Fibroblast of gingiva (primary cell): ENCODE measurements at regions not wholly inside any gene's neighbourhood (a gene's known extent, or its start where the extent isn't known, plus 50 kb on each side); places are given as distances from the start of the nearest gene placed in this dataset.

Experiments
- DNase-seq: peaks from one replicate; pipeline ENCODE4 v3.0.0-alpha.2; 2011; ENCODE audit warnings: low read depth

DNA sequence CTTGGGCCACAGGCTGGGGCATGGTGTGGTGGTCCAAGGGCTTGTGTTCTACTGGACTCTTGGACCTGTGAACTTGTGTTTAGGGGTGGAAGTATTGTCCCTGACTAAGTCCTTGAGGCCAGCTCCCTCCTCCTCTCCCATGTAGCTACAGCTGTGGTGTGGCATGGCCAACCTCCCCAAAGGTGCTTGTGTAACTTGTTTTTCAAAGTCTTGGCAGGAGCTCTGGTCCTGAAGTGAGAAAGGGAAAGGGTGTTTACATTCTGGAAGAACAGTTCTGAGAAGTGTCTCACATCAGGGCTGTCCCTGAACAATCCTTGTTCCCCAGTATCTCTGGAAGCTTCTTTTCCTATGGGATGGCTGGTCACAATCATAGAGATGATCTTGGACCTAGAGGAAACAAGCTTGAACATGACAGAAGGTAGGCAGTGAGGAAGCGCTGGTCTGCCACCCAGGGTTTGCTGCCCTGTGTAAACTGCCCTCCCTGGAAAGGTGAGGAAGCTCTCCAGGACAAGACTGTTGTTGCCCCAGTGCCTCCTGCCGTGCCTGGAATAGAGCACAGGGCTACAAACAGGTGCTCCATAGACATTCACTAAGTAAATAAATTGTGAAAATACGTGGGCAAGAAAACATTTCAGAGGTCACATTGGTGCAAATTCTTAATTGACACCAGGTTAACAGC is 64.6 kb upstream of the KLF9 start:
- DNase-seq: peak; percentile 87

DNA sequence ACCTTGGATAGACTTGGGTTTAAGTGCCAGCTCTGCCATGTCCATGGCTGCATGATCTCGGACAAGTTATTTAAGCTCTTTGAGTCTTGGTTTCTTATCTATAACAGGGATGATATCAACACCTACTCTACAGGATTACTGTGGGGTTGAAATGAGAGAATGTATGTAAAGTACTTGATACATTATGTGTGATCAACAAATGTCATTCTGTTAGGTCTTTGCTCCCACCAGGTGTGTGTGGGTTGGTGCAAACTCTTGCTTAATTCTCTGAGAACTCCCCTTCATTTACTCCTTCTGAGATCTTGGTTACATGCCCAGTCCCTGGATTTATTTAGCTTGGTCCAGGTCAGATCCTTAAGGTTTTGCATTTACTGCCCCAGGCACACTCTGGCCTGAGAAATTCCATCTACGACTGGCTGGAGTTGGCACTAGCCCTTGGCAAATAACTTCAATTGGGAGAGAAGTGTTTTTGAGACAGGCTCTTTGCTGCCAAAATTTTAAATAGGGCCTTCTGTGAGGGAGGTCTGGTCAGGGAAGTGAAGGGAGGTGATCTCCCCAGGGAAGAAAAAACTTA is 63.5 kb upstream of the KLF9 start:
- peak; percentile 62 for DNase-seq

DNA sequence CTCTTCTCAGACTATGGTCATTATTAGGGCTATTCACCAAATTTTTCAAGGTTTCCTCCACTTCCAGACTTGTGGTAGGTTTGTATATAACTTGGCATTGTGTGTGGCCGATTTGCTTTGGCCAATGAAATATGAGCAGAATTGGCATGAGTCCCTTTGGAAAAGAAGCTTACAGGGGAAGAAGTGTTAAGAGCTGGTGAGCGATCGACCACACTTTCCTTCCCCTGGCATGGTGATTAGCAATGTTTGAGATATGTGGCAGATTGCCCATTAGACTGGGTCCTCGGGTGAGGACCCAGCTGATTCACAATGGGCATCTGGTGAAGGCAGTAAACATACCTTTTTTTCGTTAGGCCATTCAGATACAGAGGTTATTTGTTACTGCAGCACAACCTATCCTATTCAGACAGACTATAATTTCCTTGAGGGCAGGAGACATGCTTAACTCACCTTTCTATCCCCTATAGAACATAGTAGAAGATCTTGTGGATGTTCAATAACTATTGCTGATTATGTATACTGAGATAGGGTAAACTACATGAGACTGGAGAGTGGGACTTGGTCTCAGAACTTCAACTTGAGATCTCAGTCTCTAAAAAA is 62.8 kb upstream of the KLF9 start:
- peak; percentile 68 for DNase-seq

DNA sequence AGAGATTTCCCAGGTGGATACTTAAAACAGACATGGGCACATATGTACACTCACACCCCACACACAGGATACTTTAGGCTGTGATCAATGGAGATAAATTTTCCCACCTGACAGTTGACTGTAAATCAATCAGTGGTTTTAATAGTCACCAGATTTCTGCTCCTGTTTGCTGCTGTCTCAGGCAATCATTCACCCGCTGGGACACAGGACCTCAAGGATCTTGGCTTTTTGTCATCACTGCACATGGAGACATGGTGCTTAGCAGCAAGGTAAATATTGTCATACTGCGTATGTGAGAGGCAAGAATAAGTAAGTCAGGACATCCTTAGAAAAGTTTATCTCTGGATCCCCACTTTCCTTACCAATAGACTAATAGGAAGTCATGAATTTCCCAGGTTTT is 60.8 kb upstream of the KLF9 start:
- DNase-seq: peak; percentile 56

DNA sequence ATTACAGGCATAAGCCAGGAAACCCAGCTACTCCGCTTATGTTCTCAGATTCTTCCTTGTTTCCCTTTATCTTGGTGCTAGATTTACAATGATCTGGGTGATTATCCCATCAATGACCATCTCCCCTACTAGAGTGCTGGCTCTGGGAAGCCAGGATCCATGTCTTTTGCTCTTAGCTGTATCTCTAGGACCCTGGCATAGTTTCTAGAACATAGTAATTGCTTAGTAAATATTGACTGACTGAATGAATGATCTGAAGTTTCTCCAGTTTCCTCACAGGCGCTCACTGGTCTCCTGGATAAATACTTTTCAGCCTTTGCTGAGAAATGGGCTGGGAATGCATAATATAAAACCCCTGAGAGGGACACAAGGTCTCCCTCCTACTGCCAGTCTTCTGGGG is 60.0 kb upstream of the KLF9 start:
- DNase-seq: no peak

DNA sequence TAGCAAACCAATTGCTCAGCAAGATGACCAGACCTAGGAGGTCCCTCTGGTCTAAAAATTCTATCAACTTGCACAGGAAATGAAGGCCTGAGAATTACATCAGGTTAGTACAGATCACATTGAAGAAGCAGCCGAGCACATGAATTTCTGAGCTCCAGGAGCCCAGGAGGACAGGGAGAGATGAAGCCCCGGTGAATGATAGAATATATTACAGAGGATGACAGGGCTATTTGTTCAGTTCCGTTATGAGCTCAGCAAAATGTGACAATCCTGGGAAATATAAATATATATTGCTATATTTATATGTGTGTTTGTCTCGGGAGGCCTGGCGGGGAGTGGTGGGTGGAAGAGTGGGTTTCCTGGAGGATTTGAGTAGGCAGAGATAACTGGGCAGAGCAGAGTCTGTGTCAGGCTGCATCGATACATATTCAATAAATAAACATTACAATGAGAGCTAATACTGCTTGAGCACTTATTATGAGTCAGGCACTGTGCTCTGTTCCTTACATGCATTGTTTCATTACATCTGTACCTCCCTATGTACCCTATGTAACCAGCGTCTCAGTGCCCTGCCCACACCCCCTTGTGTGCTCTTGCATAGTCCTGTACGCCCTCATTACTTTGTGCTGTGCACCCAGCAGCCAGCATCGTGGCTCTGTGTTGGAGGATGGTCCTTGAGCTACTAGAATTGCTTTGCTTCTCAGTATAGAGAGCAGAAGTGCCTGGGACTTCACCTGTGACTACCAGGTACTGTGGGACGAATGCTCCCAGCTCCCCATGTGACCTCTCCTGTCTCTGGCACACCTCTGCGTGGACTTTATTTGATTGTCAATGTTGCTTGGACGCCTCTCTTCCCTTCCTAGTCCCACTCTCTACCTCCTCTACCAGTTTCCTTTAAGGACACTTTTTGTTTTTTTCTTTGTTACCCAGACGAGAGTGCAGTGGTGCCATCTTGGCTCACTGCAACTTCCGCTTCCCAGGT is 58.1 kb upstream of the KLF9 start:
- no peak for DNase-seq

DNA sequence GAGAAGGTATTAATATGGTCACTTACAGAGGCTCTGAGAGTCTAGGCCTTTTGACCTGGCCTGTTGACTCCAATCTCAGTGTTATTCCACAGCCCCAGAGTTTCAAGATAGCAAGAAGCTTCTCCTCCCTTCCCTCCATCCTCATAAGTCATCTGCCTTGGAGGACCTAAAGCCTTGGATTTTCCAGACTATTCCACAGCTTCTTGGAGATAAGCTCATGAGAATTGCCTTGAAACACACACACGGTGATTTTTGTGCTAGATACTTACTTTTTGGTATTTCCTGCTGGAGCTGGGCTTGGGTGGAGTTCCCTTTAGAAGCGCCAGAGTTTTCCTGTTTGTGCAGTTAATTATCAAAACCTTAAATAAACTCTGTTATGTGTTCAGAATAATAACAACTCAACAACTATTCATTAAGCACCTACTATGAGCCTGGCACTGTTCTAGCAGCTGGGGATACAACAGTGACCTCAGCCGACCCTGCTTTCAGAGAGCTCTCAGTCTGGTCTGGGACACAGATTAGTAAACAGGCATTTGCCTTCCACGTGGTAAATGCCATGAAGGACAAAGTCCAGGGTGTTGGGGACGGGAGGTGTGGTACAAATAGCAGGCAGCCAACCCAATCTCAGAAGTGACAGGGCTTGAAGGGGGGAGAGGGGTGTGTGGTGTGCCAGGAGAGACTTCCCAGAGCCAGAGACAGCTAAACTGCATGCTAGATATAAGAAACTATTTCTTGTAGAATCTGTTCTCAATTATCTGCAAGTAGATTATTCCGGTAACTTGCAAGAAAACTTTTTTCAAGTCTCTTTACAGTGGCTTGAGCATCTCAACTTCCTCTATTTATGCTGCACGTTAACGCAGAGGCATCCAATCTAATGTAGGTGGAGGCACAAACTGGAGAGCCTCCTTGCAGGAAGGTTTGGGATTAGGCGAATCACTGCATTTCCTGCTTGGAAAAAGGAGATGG is 55.9 kb upstream of the KLF9 start:
- peak; percentile 69 for DNase-seq

DNA sequence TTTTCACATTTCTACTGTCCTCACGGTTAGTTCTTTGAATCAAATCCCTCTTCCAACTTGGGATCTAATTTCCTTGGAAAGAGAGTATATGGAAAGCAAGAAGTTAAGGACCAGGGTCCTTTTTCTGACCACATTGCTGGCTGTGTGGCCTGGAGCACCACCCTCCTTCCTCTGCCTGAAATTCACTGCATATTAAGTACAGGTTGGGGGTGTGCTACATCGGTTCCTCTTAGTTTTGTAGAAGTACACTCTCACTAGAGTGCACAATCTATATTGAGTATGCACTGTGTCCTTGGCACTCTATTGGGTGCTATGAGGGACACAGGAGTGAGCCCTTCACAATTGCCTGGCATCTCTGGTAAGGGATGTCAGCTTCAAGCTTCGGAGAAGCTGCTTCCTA is 53.8 kb upstream of the KLF9 start:
- no peak for DNase-seq

DNA sequence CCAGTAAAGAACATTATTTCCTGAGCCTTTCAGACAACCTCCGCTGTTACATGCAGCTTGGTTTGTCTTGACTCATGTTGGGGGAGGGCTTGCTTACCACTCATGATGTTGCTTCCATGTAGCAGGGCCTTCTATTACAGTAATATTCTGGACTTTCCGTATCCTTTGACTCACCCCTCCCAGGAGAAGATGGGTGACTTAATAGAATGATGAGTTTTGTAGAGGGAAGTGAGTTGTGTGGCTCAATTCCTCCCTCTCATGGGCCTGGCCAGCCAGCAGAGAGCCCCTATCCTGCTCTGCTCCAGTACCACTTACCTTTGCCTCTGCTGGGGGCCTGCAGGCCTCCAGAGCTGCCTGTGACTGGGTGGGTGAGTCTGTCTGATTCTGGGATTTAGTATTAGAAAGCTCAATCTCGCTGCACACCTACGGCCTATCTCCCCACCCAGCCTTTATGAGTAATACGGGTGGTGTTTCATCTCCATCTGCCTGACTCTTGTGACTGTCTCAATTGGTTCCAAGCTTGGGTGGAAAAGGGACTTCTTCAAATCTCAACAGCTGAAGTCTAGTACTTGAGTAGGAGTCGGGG is 52.6 kb upstream of the KLF9 start:
- peak; percentile 48 for DNase-seq

DNA sequence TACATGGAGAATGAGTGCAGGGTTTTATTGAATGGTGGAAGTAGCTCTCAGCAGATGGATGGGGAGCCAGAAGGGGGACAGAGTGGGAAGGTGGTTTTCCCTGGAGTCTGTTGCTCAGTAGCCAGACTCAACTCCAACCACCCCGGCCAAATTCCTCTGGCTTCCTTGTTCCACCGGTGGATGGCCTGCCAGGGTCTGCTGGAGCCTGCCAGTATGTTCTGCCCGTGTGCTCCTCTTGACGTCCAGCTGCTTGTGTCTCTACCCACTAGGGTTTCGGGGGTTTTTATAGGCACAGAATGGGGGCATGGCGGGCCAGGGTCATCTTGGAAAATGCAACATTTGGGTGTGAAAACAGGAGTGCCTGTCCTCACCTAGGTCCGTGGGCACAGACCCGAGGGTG is 51.4 kb upstream of the KLF9 start:
- no peak for DNase-seq

DNA sequence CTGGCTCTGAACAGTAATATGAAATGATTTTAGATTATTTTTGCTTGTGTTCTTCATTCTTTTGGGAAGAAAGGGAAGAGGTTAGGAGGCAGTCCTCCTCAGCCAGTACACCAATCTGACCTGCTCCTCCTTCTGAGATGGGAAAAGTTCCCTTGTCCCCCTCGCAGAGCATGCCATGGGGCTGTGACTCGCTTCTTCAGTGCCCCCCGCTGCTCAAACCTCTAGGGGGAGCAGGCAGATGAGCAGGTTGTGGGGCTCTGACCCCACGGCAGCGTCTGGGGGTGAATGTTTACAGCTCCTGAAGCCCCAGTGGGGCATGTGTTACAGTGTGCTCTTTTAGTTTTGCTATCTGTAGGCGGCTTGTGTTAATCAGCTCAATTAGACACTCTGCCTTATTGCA is 50.9 kb upstream of the KLF9 start:
- DNase-seq: no peak
